H1 (cell line): ENCODE measurements at regions not wholly inside any gene's neighbourhood (a gene's known extent, or its start where the extent isn't known, plus 50 kb on each side); places are given as distances from the start of the nearest gene placed in this dataset.

Source experiments
- CTCF ChIA-PET: fragments of 300-600 bp; sonication (Branson Sonifier 250); formaldehyde crosslinking; loops from one replicate; lab custom pipeline; 2021; ENCODE audit not compliant: partially characterized antibody; lab: Charles Lee
- POLR2A ChIA-PET: fragments of 300-600 bp; sonication (Branson Sonifier 250); formaldehyde crosslinking; loops from one replicate; lab custom pipeline; 2021; ENCODE audit warnings: inconsistent platforms; ENCODE audit not compliant: partially characterized antibody; lab: Charles Lee
- DNase-seq, 2 experiments: peaks; one replicate each; pipeline versions ENCODE4 v3.0.0 to v3.0.0-alpha.2; 2010 to 2022; ENCODE audit warnings: low spot score in 2 of 2, low read depth in 1 of 2, mixed read lengths in 1 of 2
- FAIRE-seq: peaks from 2 replicates; lab custom pipeline; 2011; peaks lifted over from hg19 to GRCh38; lab: Jason Lieb, UNC
- H2AFZ ChIP-seq: 2 replicates; pipeline ENCODE4 v1.8.1; 2012; ENCODE audit warnings: low read length, inconsistent platforms
- H2AK5ac ChIP-seq: 2 replicates; pipeline ENCODE4 v1.6.1; 2013; ENCODE audit warnings: low read depth, low read length
- H2BK120ac ChIP-seq: replicated peaks from 2 replicates; pipeline ENCODE3; 2013; ENCODE audit warnings: low read depth, low read length, inconsistent platforms
- H2BK12ac ChIP-seq: 2 replicates; pipeline ENCODE4 v1.6.1; 2013; ENCODE audit warnings: low read depth, low read length
- H2BK15ac ChIP-seq: 2 replicates; pipeline ENCODE4 v1.6.1; 2013; ENCODE audit warnings: low read length
- H2BK20ac ChIP-seq: 2 replicates; pipeline ENCODE4 v1.6.1; 2013; ENCODE audit warnings: low read length
- H2BK5ac ChIP-seq: 2 replicates; pipeline ENCODE4 v1.6.1; 2013; ENCODE audit warnings: low read depth, low read length
- H3K14ac ChIP-seq: 2 replicates; pipeline ENCODE4 v1.6.1; 2013; ENCODE audit warnings: inconsistent platforms; ENCODE audit not compliant: insufficient read length
- H3K18ac ChIP-seq: 2 replicates; pipeline ENCODE4 v1.6.1; 2013; ENCODE audit warnings: low read length; ENCODE audit errors: extremely low read depth
- H3K23ac ChIP-seq: 2 replicates; pipeline ENCODE4 v1.6.1; 2013; ENCODE audit warnings: inconsistent platforms; ENCODE audit not compliant: insufficient read length
- H3K23me2 ChIP-seq: 2 replicates; pipeline ENCODE4 v1.6.1; 2013; ENCODE audit warnings: low read depth, low read length
- H3K27ac ChIP-seq: 2 replicates; pipeline ENCODE4 v1.6.1; 2011; ENCODE audit warnings: low read depth, low read length, inconsistent platforms
- H3K27me3 ChIP-seq, 4 experiments: replicated peaks in 1 of 4; 1 replicate in 1 of 4; 2 replicates in 3 of 4; pipeline versions ENCODE4 v1.6.1 to v1.8.1; 2011 to 2013; ENCODE audit warnings: low read length in 3 of 4, mild to moderate bottlenecking in 3 of 4, inconsistent platforms in 2 of 4, mixed read lengths in 2 of 4, moderate library complexity in 1 of 4; ENCODE audit not compliant: control insufficient read depth in 3 of 4, insufficient read depth in 3 of 4; ENCODE audit errors: extremely low read depth in 1 of 4
- H3K36me3 ChIP-seq, 4 experiments: 2 replicates each; pipeline versions ENCODE4 v1.6.1 to v1.8.1; 2011 to 2013; ENCODE audit warnings: mild to moderate bottlenecking in 4 of 4, low read length in 3 of 4, moderate library complexity in 2 of 4, control low read depth in 1 of 4, inconsistent platforms in 1 of 4; ENCODE audit not compliant: insufficient read depth in 4 of 4, control insufficient read depth in 2 of 4
- H3K4ac ChIP-seq: replicated peaks from 2 replicates; pipeline ENCODE3; 2013; ENCODE audit warnings: low read length, low read depth, mixed read lengths, inconsistent platforms; ENCODE audit not compliant: insufficient read length
- H3K4me1 ChIP-seq, 4 experiments: replicated peaks in 1 of 4; 1 replicate in 1 of 4; 2 replicates in 3 of 4; pipeline versions ENCODE4 v1.6.1 to v1.8.1; 2011 to 2013; ENCODE audit warnings: low read length in 3 of 4, inconsistent platforms in 2 of 4, mixed read lengths in 1 of 4; ENCODE audit not compliant: insufficient read depth in 4 of 4, control insufficient read depth in 3 of 4
- H3K4me2 ChIP-seq, 2 experiments: 2 replicates each; pipeline versions ENCODE4 v1.6.1 to v1.8.1; 2011 to 2013; ENCODE audit warnings: low read depth in 2 of 2, low read length in 2 of 2, control low read depth in 1 of 2, inconsistent platforms in 1 of 2, mild to moderate bottlenecking in 1 of 2; ENCODE audit not compliant: insufficient read depth in 1 of 2
- H3K4me3 ChIP-seq, 4 experiments: fragments of 200-600, 300-600 bp in 1 of 4; sonication (generic), shearing (Covaris generic), sonication (Bioruptor Twin) in 1 of 4; 2 replicates each; pipeline versions ENCODE4 v1.5.1 to v1.8.1; 2011 to 2016; ENCODE audit warnings: low read length in 4 of 4, low read depth in 3 of 4, control low read depth in 2 of 4, inconsistent platforms in 2 of 4, mild to moderate bottlenecking in 2 of 4, mixed read lengths in 1 of 4, moderate library complexity in 1 of 4; ENCODE audit not compliant: insufficient read depth in 2 of 4; ENCODE audit errors: extremely low read depth in 1 of 4
- H3K56ac ChIP-seq: replicated peaks from 2 replicates; pipeline ENCODE3; 2013; ENCODE audit warnings: low read depth, mild to moderate bottlenecking, mixed read lengths, low read length, inconsistent platforms; ENCODE audit not compliant: insufficient read length
- H3K79me1 ChIP-seq: 2 replicates; pipeline ENCODE4 v1.6.1; 2013; ENCODE audit warnings: low read depth, low read length, control low read depth
- H3K79me2 ChIP-seq, 2 experiments: 2 replicates each; pipeline versions ENCODE4 v1.6.1 to v1.8.1; 2012 to 2013; ENCODE audit warnings: low read length in 2 of 2, mild to moderate bottlenecking in 2 of 2, inconsistent platforms in 1 of 2; ENCODE audit not compliant: insufficient read depth in 2 of 2, control insufficient read depth in 1 of 2
- H3K9ac ChIP-seq, 4 experiments: replicated peaks in 1 of 4; 1 replicate in 1 of 4; 2 replicates in 3 of 4; pipeline versions ENCODE4 v1.6.1 to v1.8.1; 2011 to 2013; ENCODE audit warnings: low read depth in 3 of 4, low read length in 3 of 4, control low read depth in 2 of 4, mild to moderate bottlenecking in 2 of 4, moderate library complexity in 2 of 4, inconsistent platforms in 1 of 4; ENCODE audit errors: extremely low read depth in 1 of 4
- H3K9me3 ChIP-seq, 2 experiments: 2 replicates each; pipeline versions ENCODE4 v1.6.1 to v1.8.1; 2012 to 2013; ENCODE audit warnings: mild to moderate bottlenecking in 2 of 2, moderate library complexity in 2 of 2, control low read depth in 1 of 2, inconsistent platforms in 1 of 2, low read depth in 1 of 2, low read length in 1 of 2, mixed read lengths in 1 of 2; ENCODE audit not compliant: insufficient read depth in 2 of 2
- H4K20me1 ChIP-seq, 2 experiments: replicated peaks in 1 of 2; 2 replicates each; pipeline versions ENCODE3 to v1.8.1; 2011 to 2013; ENCODE audit warnings: inconsistent platforms in 2 of 2, low read length in 2 of 2, mild to moderate bottlenecking in 1 of 2; ENCODE audit not compliant: insufficient read depth in 2 of 2, control insufficient read depth in 1 of 2
- H4K5ac ChIP-seq: 2 replicates; pipeline ENCODE4 v1.6.1; 2013; ENCODE audit warnings: low read length, low read depth, mixed read lengths, inconsistent platforms; ENCODE audit not compliant: insufficient read length
- H4K8ac ChIP-seq: 2 replicates; pipeline ENCODE4 v1.8.0; 2013; ENCODE audit warnings: mild to moderate bottlenecking, moderate library complexity, low read length, inconsistent platforms; ENCODE audit not compliant: insufficient read depth; ENCODE audit errors: extremely low read depth
- H4K91ac ChIP-seq: replicated peaks from 2 replicates; pipeline ENCODE3; 2013; ENCODE audit warnings: low read length, mixed read lengths, inconsistent platforms; ENCODE audit not compliant: insufficient read length
- BCL11A ChIP-seq, 2 experiments: IDR thresholded peaks; one replicate each; pipeline ENCODE4 v1.6.1; 2011; ENCODE audit warnings: low read depth in 2 of 2, low read length in 2 of 2, mild to moderate bottlenecking in 2 of 2
- EGR1 ChIP-seq: IDR thresholded peaks from 2 replicates; pipeline ENCODE4 v1.6.1; 2011; ENCODE audit warnings: low read depth, low read length, borderline replicate concordance
- EZH2 ChIP-seq: fragments of 200-600 bp; sonication (generic); IDR thresholded peaks from 2 replicates; pipeline ENCODE4 v1.7.1; 2012; ENCODE audit warnings: low read depth, mild to moderate bottlenecking, moderate library complexity, low read length, inconsistent platforms; ENCODE audit not compliant: severe bottlenecking
- HDAC2 ChIP-seq, 2 experiments: fragments of 300-600 bp in 1 of 2; sonication (generic) in 1 of 2; IDR thresholded peaks; 2 replicates each; pipeline ENCODE4 v1.6.1; 2011 to 2012; ENCODE audit warnings: low read depth in 2 of 2, low read length in 2 of 2, mild to moderate bottlenecking in 2 of 2, moderate library complexity in 2 of 2, borderline replicate concordance in 1 of 2, inconsistent platforms in 1 of 2
- HDAC6 ChIP-seq: IDR thresholded peaks from one replicate; pipeline ENCODE4 v1.7.1; 2012; ENCODE audit warnings: low read depth, mild to moderate bottlenecking, inconsistent platforms, low read length, moderate library complexity
- MAX ChIP-seq: IDR thresholded peaks from 2 replicates; pipeline ENCODE4 v1.6.1; 2012; ENCODE audit warnings: inconsistent platforms
- SIN3A ChIP-seq, 2 experiments: IDR thresholded peaks in 1 of 2; conservative IDR thresholded peaks in 1 of 2; 2 replicates each; pipeline ENCODE4 v1.6.1; 2011 to 2012; ENCODE audit warnings: low read length in 2 of 2, improper control_type of control experiment in 1 of 2, low read depth in 1 of 2, mild to moderate bottlenecking in 1 of 2
- SIRT6 ChIP-seq: IDR thresholded peaks from one replicate; pipeline ENCODE4 v1.7.1; 2012; ENCODE audit warnings: low read length, inconsistent platforms
- SIX5 ChIP-seq: IDR thresholded peaks from 2 replicates; pipeline ENCODE4 v1.6.1; 2011; ENCODE audit warnings: mild to moderate bottlenecking, low read depth, low read length
- WGBS, 2 experiments: shearing (Covaris generic) in 1 of 2; methylation state at CpG; one replicate each; pipeline versions ENCODE4 v1.1.6 to v1.1.7; 2013 to 2015; ENCODE audit warnings: low lambda C conversion rate in 2 of 2, mixed read lengths in 2 of 2, inconsistent platforms in 1 of 2, low coverage in 1 of 2, missing lambda C conversion rate in 1 of 2; ENCODE audit not compliant: insufficient replicate concordance in 2 of 2, insufficient coverage in 1 of 2, insufficient read length in 1 of 2; ENCODE audit errors: extremely low coverage in 1 of 2, missing lambda C conversion rate in 1 of 2; 5-methylcytosine and 5-hydroxymethylcytosine counted together

GRCh38 chr1:98107256-98107655 is 186.4 kb upstream of the DPYD start:
- POLR2A ChIA-PET, result no interaction called here

More at GRCh38 chr1:98107256-98107655, 186.4 kb upstream of the DPYD start:
- Histone ChIP-seq H3K27ac (no peak overlapping the region), H3K23me2 (no peaks in the 10 kb centered on the region), H3K23ac (no peak overlapping the region), H3K4ac (no peak overlapping the region), H2AK5ac (no peak overlapping the region), H2BK5ac (no peak overlapping the region), H4K5ac (no peak overlapping the region), H4K20me1 (no peaks in the 10 kb centered on the region), H3K56ac (no peak overlapping the region), H3K14ac (no peak overlapping the region), H3K79me2 (no peaks in the 10 kb centered on the region), H2BK15ac (no peak overlapping the region), H2BK120ac (no peak overlapping the region), H3K4me1 (no peaks in the 10 kb centered on the region; a peak in 1 of 7 replicates), H3K18ac (no peak overlapping the region), H2AFZ (no peak overlapping the region), H3K4me3 (no peak overlapping the region), H2BK12ac (no peak overlapping the region), H3K27me3 (no peaks in the 10 kb centered on the region), H3K79me1 (no peaks in the 10 kb centered on the region), H4K91ac (no peak overlapping the region), H4K8ac (no peak overlapping the region), H2BK20ac (no peak overlapping the region), H3K36me3 (no peaks in the 10 kb centered on the region), H3K4me2 (no peak overlapping the region), H3K9ac (no peak overlapping the region), H3K9me3 (no peaks in the 10 kb centered on the region; a peak in 1 of 4 replicates)
- CTCF ChIA-PET, result no interaction called here
- no peak for TF ChIP-seq SIN3A (conservative IDR thresholded peaks at IDR 0.05 in 1 of 2, IDR thresholded peaks at IDR 0.05 in 1 of 2; ENCODE audit: low read depth in 1 of 2, low read length in 2 of 2)
- no peak for TF ChIP-seq HDAC6
- TF ChIP-seq SIRT6, result no peak
- TF ChIP-seq HDAC2 (IDR thresholded peaks at IDR 0.05; ENCODE audit: borderline replicate concordance in 1 of 2, low read depth in 2 of 2, low read length in 2 of 2), result no peak
- TF ChIP-seq EGR1, result no peak
- TF ChIP-seq BCL11A (IDR thresholded peaks at IDR 0.05; ENCODE audit: low read depth in 2 of 2, low read length in 2 of 2), result no peak
- no peak for TF ChIP-seq EZH2
- no peak for TF ChIP-seq MAX
- no peak for TF ChIP-seq SIX5
- DNase-seq (no peak), FAIRE-seq (no peak)
- 92% methylated on average over 1 of the region's 1 CpG; no CpG with 5 or more reads in 1 of the 2 experiments for WGBS, 2 experiments
